ENCODE measurements at regions not wholly inside any gene's neighbourhood (a gene's known extent, or its start where the extent isn't known, plus 50 kb on each side); places are given as distances from the start of the nearest gene placed in this dataset.
A peak's percentile ranks its signal among the peaks of the same experiment; 100 is the strongest.

DNA sequence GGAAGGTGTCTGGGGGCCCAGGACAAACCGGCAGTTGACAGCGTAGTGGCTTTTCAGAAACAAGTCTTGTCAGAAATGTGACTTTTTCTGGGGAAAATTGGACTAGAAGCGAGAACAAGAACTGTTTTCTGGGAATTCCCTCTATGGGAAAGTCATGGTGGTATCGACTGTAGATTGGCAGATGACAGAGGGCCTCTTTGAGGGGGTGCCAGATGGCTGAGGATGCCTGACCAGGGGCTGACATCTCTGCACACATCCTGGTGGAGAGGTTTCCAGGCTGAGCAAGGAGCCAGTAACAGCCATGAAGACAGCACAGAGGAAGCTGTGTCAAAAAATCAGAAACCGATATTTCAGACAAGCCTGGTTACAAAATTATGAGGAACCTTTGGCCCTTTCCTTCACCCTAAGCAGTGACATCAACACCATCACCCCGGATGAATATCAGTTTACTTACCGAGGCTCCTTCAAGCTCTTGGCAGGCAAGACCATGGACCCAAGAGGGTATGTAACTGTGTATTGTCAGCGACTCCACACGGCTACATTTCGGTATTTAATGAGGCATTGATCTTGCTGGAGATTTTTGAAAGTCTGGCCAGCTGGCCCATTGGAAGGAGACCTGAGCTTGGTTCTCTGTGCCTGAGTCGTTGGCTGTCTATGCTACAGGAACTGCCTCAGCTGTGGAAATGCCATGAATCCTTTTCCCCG, 1525.3 kb upstream of the TMEM132C start:
- no peaks in the 10 kb centered on the region for H3K27me3 ChIP-seq (ENCODE audit: control insufficient read depth, insufficient read depth, low read length)
- no peak for DNase-seq (ENCODE audit: low read depth)
- H3K36me3 ChIP-seq (ENCODE audit: control insufficient read depth, insufficient read depth, low read length), result no peaks in the 10 kb centered on the region
- H3K4me3 ChIP-seq (ENCODE audit: low read depth, low read length), result no peak overlapping the region
- TF ChIP-seq, protein P1, sequence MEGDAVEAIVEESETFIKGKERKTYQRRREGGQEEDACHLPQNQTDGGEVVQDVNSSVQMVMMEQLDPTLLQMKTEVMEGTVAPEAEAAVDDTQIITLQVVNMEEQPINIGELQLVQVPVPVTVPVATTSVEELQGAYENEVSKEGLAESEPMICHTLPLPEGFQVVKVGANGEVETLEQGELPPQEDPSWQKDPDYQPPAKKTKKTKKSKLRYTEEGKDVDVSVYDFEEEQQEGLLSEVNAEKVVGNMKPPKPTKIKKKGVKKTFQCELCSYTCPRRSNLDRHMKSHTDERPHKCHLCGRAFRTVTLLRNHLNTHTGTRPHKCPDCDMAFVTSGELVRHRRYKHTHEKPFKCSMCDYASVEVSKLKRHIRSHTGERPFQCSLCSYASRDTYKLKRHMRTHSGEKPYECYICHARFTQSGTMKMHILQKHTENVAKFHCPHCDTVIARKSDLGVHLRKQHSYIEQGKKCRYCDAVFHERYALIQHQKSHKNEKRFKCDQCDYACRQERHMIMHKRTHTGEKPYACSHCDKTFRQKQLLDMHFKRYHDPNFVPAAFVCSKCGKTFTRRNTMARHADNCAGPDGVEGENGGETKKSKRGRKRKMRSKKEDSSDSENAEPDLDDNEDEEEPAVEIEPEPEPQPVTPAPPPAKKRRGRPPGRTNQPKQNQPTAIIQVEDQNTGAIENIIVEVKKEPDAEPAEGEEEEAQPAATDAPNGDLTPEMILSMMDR (IDR thresholded peaks at IDR 0.05; ENCODE audit: insufficient read depth, low read length, poor library complexity, severe bottlenecking), result no peak

- no peaks in the 10 kb centered on the region for H3K36me3 ChIP-seq (ENCODE audit: control insufficient read depth, insufficient read depth, low read length)
- H3K27me3 ChIP-seq (ENCODE audit: control insufficient read depth, insufficient read depth, low read length), result no peaks in the 10 kb centered on the region
- H3K4me3 ChIP-seq (ENCODE audit: low read depth, low read length), result no peak overlapping the region
- no peak for DNase-seq (ENCODE audit: low read depth)
- TF ChIP-seq, protein P1 (IDR thresholded peaks at IDR 0.05; ENCODE audit: insufficient read depth, low read length, poor library complexity, severe bottlenecking), result no peak
Measured at GRCh38 chr12:126742241-126742641, 1524.7 kb upstream of the TMEM132C start.

- no peaks in the 10 kb centered on the region for H3K36me3 ChIP-seq (ENCODE audit: control insufficient read depth, insufficient read depth, low read length)
- TF ChIP-seq, protein P1 (IDR thresholded peaks at IDR 0.05; ENCODE audit: insufficient read depth, low read length, poor library complexity, severe bottlenecking), result peak; percentile 77
- no peak for DNase-seq (ENCODE audit: low read depth)
- H3K27me3 ChIP-seq (ENCODE audit: control insufficient read depth, insufficient read depth, low read length), result no peaks in the 10 kb centered on the region
- no peak overlapping the region for H3K4me3 ChIP-seq (ENCODE audit: low read depth, low read length)
Measured at GRCh38 chr12:126747530-126748149, 1519.3 kb upstream of the TMEM132C start.

GRCh38 chr12:126752021-126752420, 1514.9 kb upstream of the TMEM132C start:
- H3K27me3 ChIP-seq (ENCODE audit: control insufficient read depth, insufficient read depth, low read length), result no peaks in the 10 kb centered on the region
- H3K4me3 ChIP-seq (ENCODE audit: low read depth, low read length), result no peak overlapping the region
- H3K36me3 ChIP-seq (ENCODE audit: control insufficient read depth, insufficient read depth, low read length), result no peaks in the 10 kb centered on the region
- no peak for DNase-seq (ENCODE audit: low read depth)
- TF ChIP-seq, protein P1 (IDR thresholded peaks at IDR 0.05; ENCODE audit: insufficient read depth, low read length, poor library complexity, severe bottlenecking), result no peak

- Histone ChIP-seq H3K36me3 (ENCODE audit: control insufficient read depth, insufficient read depth, low read length) (no peaks in the 10 kb centered on the region), H3K4me3 (ENCODE audit: low read depth, low read length) (no peak overlapping the region), H3K27me3 (ENCODE audit: control insufficient read depth, insufficient read depth, low read length) (no peaks in the 10 kb centered on the region)
- DNase-seq (ENCODE audit: low read depth), result no peak
- TF ChIP-seq, protein P1 (IDR thresholded peaks at IDR 0.05; ENCODE audit: insufficient read depth, low read length, poor library complexity, severe bottlenecking), result no peak
Measured at GRCh38 chr12:126757326-126757725, 1509.6 kb upstream of the TMEM132C start.
